ENCODE measurements at regions not wholly inside any gene's neighbourhood (a gene's known extent, or its start where the extent isn't known, plus 50 kb on each side); places are given as distances from the start of the nearest gene placed in this dataset.

DNA sequence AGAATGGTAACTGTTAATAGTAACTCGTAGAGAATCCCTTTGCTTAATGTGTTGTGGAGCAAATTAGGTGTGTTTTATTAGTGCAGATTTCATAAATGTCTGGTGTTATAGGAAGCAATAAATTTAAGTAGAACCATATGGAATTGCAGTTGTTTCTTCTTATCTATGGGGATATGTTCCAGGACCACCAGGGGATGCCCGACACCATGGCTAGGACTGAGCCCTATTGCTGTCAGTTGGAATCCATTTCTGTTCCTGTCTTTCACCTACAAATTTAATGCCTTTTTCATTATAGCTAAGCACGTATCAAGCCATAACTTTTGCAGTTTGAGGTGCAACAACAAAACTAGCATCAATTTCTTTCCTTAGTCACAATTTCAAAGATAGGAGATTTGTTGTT lies 72.5 kb downstream of the DDIT4L start:
- Histone ChIP-seq H3K4me3 (ENCODE audit: low read depth, low read length, poor library complexity, severe bottlenecking) (no peak overlapping the region), H3K9me3 (ENCODE audit: low read depth, low read length, poor library complexity, severe bottlenecking) (no peaks in the 10 kb centered on the region), H3K4me1 (ENCODE audit: insufficient read depth, low read length, poor library complexity, severe bottlenecking) (peaks cover 13% of the 10 kb centered on the region), H3K27ac (ENCODE audit: low read depth, low read length, poor library complexity, severe bottlenecking) (no peak overlapping the region), H3K36me3 (ENCODE audit: insufficient read depth, low read length, poor library complexity, severe bottlenecking) (no peaks in the 10 kb centered on the region), H3K27me3 (replicated peaks; ENCODE audit: insufficient read depth, low read depth, low read length, poor library complexity) (no peaks in the 10 kb centered on the region)
- intact Hi-C loops (cut with micrococcal nuclease; ENCODE audit: unreplicated experiment) = no loop called here
- DNase-seq (ENCODE audit: low spot score) = peak; percentile 46
- POLR2A ChIA-PET (ENCODE audit: low non-redundant PET) = no interaction called here
- BruUV-seq (replicated peaks) = no TSS peak
- CTCF ChIA-PET = no interaction called here
- TF ChIP-seq, protein P1, sequence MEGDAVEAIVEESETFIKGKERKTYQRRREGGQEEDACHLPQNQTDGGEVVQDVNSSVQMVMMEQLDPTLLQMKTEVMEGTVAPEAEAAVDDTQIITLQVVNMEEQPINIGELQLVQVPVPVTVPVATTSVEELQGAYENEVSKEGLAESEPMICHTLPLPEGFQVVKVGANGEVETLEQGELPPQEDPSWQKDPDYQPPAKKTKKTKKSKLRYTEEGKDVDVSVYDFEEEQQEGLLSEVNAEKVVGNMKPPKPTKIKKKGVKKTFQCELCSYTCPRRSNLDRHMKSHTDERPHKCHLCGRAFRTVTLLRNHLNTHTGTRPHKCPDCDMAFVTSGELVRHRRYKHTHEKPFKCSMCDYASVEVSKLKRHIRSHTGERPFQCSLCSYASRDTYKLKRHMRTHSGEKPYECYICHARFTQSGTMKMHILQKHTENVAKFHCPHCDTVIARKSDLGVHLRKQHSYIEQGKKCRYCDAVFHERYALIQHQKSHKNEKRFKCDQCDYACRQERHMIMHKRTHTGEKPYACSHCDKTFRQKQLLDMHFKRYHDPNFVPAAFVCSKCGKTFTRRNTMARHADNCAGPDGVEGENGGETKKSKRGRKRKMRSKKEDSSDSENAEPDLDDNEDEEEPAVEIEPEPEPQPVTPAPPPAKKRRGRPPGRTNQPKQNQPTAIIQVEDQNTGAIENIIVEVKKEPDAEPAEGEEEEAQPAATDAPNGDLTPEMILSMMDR (conservative IDR thresholded peaks at IDR 0.05; ENCODE audit: low read depth, low read length) = peak; percentile 52
- TF ChIP-seq EZH2 (IDR thresholded peaks at IDR 0.05; ENCODE audit: borderline replicate concordance, low read depth, low read length, poor library complexity, severe bottlenecking) = no peak

DNA sequence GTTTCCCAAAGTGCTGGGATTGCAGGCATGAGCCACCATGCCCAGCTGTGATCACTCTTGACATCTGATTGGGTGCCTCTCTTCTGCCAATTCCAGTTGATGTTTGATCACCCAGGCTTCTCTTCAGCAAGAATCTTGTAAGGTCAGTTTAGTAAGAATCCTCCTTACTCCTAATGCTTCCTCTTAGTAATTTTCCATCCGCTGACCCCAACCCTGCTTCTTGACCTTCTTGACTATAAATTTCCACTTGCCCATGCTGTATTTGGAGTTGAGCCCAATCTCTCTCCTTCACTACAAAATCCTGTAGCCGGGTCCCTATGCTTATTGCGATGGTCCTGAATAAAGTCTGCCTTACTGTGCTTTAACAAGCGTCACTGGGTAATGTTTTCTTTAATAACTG lies 75.4 kb downstream of the DDIT4L start:
- ChIA-PET POLR2A (ENCODE audit: low non-redundant PET) (no interaction called here), CTCF (no interaction called here)
- no peak overlapping the region for H3K4me3 ChIP-seq (ENCODE audit: low read depth, low read length, poor library complexity, severe bottlenecking)
- H3K4me1 ChIP-seq (ENCODE audit: insufficient read depth, low read length, poor library complexity, severe bottlenecking) = peaks cover 15% of the 10 kb centered on the region
- intact Hi-C loops (cut with micrococcal nuclease; ENCODE audit: unreplicated experiment) = no loop called here
- no peak for DNase-seq (ENCODE audit: low spot score)
- no TSS peak for BruUV-seq (replicated peaks)
- no peak overlapping the region for H3K27ac ChIP-seq (ENCODE audit: low read depth, low read length, poor library complexity, severe bottlenecking)
- no peaks in the 10 kb centered on the region for H3K36me3 ChIP-seq (ENCODE audit: insufficient read depth, low read length, poor library complexity, severe bottlenecking)
- no peaks in the 10 kb centered on the region for H3K9me3 ChIP-seq (ENCODE audit: low read depth, low read length, poor library complexity, severe bottlenecking)
- no peaks in the 10 kb centered on the region for H3K27me3 ChIP-seq (replicated peaks; ENCODE audit: insufficient read depth, low read depth, low read length, poor library complexity)
- TF ChIP-seq, protein P1 (conservative IDR thresholded peaks at IDR 0.05; ENCODE audit: low read depth, low read length) = no peak
- TF ChIP-seq EZH2 (IDR thresholded peaks at IDR 0.05; ENCODE audit: borderline replicate concordance, low read depth, low read length, poor library complexity, severe bottlenecking) = no peak

DNA sequence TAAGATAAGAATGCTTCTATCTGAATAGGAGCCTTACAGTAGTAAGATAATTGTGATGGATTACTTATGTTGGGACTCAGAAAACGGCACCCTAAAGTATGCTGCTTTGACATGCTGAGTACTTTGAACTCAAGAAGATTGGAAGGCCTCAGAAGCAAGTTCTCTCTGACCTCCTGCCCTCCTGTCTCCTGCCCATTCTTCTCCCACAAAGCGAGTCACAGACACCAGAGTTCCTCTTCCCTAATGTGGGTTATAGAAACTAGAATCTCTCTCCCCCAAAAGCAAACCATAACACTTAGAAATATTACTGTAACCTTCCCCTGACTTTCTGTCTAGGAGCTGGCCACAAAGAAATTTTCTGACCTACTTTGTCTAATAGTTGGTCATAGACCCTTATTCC lies 76.5 kb downstream of the DDIT4L start:
- no peaks in the 10 kb centered on the region for H3K27me3 ChIP-seq (replicated peaks; ENCODE audit: insufficient read depth, low read depth, low read length, poor library complexity)
- H3K4me3 ChIP-seq (ENCODE audit: low read depth, low read length, poor library complexity, severe bottlenecking) = no peak overlapping the region
- H3K4me1 ChIP-seq (ENCODE audit: insufficient read depth, low read length, poor library complexity, severe bottlenecking) = peaks cover 27% of the 10 kb centered on the region
- DNase-seq (ENCODE audit: low spot score) = no peak
- no peaks in the 10 kb centered on the region for H3K36me3 ChIP-seq (ENCODE audit: insufficient read depth, low read length, poor library complexity, severe bottlenecking)
- intact Hi-C loops (cut with micrococcal nuclease; ENCODE audit: unreplicated experiment) = no loop called here
- H3K27ac ChIP-seq (ENCODE audit: low read depth, low read length, poor library complexity, severe bottlenecking) = no peak overlapping the region
- TF ChIP-seq, protein P1 (conservative IDR thresholded peaks at IDR 0.05; ENCODE audit: low read depth, low read length) = no peak
- no peak for TF ChIP-seq EZH2 (IDR thresholded peaks at IDR 0.05; ENCODE audit: borderline replicate concordance, low read depth, low read length, poor library complexity, severe bottlenecking)
- no TSS peak for BruUV-seq (replicated peaks)
- ChIA-PET POLR2A (ENCODE audit: low non-redundant PET) (interaction anchor here (0.7 kb wide), 1 partner anchor 191 kb away, joined by 7 read pairs; no protein-coding TSS in a partner anchor), CTCF (no interaction called here)
- H3K9me3 ChIP-seq (ENCODE audit: low read depth, low read length, poor library complexity, severe bottlenecking) = no peaks in the 10 kb centered on the region

Data from A673 (cell line).